Cardiac muscle cell (in vitro differentiated cells and primary cell): ENCODE measurements at regions not wholly inside any gene's neighbourhood (a gene's known extent, or its start where the extent isn't known, plus 50 kb on each side); places are given as distances from the start of the nearest gene placed in this dataset.

ENCODE experiments used
- DNase-seq, 2 donors: peaks; one replicate each; pipeline versions ENCODE4 v3.0.0 to v3.0.0-alpha.2; 2010 to 2017; ENCODE audit warnings: low read depth in 1 of 2, low spot score in 1 of 2
- H3K27ac ChIP-seq: fragments of 200-600 bp; sonication (generic); 2 replicates; pipeline ENCODE4 v1.5.1; 2016
- H3K27me3 ChIP-seq: fragments of 200-600 bp; sonication (generic); 2 replicates; pipeline ENCODE4 v1.6.0; 2016; ENCODE audit warnings: control low read depth
- H3K36me3 ChIP-seq: fragments of 200-600 bp; sonication (generic); 2 replicates; pipeline ENCODE4 v1.5.1; 2016; ENCODE audit warnings: control low read depth
- H3K4me1 ChIP-seq: fragments of 200-600 bp; sonication (generic); 2 replicates; pipeline ENCODE4 v1.8.1; 2017; ENCODE audit warnings: low read depth, mild to moderate bottlenecking, mixed run types
- H3K4me3 ChIP-seq: fragments of 200-600 bp; sonication (generic); 2 replicates; pipeline ENCODE4 v1.5.1; 2016; ENCODE audit warnings: mild to moderate bottlenecking
- H3K9me3 ChIP-seq: fragments of 200-600 bp; sonication (generic); 2 replicates; pipeline ENCODE4 v1.5.1; 2017; ENCODE audit warnings: low read depth, mild to moderate bottlenecking, control low read depth
- TF ChIP-seq, protein P1 (sequence below): IDR thresholded peaks from 2 replicates; pipeline ENCODE4 v1.5.1; 2012; ENCODE audit warnings: low read depth, mild to moderate bottlenecking, low read length

DNA sequence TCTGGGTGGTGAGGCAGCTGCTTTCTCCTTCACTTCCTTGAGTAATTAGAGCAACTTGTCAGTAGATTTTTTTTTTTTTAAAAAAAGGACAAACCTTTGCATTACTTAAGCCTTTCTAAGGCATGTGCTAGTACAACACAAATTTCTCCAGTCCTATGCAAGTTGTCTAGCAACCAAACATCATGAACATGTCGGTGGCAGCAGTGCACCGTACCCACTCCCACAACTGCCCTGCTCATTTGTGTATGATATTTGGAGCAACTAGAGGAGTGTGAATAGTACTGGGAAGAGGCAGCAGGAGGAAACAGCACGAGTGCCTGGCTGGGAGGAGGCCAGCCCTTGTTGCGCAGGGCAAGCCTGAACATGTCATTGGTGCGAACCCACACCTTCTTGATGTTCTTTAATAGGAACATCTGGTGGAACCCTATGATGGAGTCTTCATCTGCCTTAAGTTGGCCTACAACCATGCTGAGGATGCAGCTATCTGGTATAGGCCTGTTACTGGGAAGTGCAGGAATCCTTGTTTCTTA, 238.3 kb downstream of the TDRD15 start:
- Histone ChIP-seq H3K27ac (no peak overlapping the region), H3K27me3 (no peaks in the 10 kb centered on the region), H3K36me3 (no peaks in the 10 kb centered on the region), H3K4me3 (no peak overlapping the region), H3K4me1 (peaks cover 8% of the 10 kb centered on the region), H3K9me3 (no peaks in the 10 kb centered on the region)
- TF ChIP-seq, protein P1, sequence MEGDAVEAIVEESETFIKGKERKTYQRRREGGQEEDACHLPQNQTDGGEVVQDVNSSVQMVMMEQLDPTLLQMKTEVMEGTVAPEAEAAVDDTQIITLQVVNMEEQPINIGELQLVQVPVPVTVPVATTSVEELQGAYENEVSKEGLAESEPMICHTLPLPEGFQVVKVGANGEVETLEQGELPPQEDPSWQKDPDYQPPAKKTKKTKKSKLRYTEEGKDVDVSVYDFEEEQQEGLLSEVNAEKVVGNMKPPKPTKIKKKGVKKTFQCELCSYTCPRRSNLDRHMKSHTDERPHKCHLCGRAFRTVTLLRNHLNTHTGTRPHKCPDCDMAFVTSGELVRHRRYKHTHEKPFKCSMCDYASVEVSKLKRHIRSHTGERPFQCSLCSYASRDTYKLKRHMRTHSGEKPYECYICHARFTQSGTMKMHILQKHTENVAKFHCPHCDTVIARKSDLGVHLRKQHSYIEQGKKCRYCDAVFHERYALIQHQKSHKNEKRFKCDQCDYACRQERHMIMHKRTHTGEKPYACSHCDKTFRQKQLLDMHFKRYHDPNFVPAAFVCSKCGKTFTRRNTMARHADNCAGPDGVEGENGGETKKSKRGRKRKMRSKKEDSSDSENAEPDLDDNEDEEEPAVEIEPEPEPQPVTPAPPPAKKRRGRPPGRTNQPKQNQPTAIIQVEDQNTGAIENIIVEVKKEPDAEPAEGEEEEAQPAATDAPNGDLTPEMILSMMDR, result no peak
- no peak for DNase-seq

DNA sequence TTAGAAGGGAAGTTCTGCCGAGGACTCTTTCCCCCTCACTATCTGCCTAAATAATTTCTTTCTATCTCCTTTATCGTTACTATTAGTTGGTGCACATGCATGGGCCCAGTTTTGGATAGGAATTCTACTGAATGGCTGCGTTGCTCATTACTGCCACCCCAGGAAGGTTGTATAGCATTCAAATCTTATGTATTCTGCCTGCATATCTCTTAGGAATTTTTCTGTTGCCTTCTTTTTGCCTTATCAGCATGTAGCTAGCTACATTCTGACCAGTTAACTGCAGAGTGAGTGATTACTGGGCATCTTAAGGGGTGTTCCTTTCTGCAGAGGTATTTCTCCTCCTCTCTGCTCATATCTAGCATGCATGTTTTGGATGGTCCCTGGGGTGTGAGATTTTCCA, 239.6 kb downstream of the TDRD15 start:
- no peaks in the 10 kb centered on the region for H3K36me3 ChIP-seq
- no peak for DNase-seq

DNA sequence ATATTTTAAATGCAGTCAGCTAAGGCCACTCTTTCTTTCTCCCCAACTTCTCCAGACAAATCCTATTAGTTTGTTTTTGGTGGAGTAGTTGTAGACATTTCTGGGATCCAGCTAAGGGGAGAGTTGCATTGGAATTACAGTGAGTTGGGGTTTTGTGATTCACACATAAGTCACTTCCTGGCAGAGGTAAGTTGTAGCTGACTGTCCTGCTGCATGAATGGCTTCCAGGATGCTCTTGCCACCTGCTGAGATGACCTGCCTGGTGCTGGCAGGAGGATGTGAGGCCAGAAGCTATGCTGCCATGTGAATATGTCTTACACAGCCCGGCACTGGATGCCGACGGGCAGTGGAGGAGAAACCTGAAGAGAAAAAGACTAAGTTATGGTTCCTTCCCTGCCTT, 243.7 kb downstream of the TDRD15 start:
- TF ChIP-seq, protein P1, result no peak
- Histone ChIP-seq H3K36me3 (no peaks in the 10 kb centered on the region), H3K27me3 (no peaks in the 10 kb centered on the region), H3K9me3 (no peaks in the 10 kb centered on the region), H3K4me3 (no peak overlapping the region), H3K4me1 (no peaks in the 10 kb centered on the region), H3K27ac (no peak overlapping the region)
- no peak for DNase-seq

More for the DNA sequence above, 239.6 kb downstream of the TDRD15 start:
- Histone ChIP-seq H3K4me1 (peaks cover 8% of the 10 kb centered on the region), H3K27ac (no peak overlapping the region), H3K9me3 (no peaks in the 10 kb centered on the region), H3K4me3 (no peak overlapping the region), H3K27me3 (no peaks in the 10 kb centered on the region)
- TF ChIP-seq, protein P1, result no peak

DNA sequence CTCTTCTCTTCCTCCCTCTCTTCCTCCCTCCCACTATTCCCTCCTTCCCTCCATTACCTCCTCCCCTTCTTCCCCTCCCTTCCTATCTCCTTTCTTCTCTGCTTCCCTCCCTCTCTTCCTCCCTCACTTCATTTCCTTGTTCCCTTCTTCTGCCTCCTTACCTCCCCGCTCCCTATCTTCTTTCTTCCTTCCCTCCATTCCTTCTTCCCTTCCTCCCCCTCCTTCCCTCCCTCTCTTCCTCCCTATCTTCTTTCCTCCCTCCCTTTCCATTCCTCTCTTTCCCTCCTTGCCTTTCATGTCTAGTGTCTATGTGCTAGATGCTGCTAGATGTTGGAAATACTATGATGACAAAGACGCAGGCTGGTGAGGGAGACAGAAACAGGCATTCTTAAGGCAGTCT, 246.0 kb downstream of the TDRD15 start:
- Histone ChIP-seq H3K27me3 (no peaks in the 10 kb centered on the region), H3K4me3 (no peak overlapping the region), H3K36me3 (no peaks in the 10 kb centered on the region), H3K9me3 (no peaks in the 10 kb centered on the region), H3K27ac (no peak overlapping the region), H3K4me1 (no peaks in the 10 kb centered on the region)
- TF ChIP-seq, protein P1, result no peak
- DNase-seq, result no peak

DNA sequence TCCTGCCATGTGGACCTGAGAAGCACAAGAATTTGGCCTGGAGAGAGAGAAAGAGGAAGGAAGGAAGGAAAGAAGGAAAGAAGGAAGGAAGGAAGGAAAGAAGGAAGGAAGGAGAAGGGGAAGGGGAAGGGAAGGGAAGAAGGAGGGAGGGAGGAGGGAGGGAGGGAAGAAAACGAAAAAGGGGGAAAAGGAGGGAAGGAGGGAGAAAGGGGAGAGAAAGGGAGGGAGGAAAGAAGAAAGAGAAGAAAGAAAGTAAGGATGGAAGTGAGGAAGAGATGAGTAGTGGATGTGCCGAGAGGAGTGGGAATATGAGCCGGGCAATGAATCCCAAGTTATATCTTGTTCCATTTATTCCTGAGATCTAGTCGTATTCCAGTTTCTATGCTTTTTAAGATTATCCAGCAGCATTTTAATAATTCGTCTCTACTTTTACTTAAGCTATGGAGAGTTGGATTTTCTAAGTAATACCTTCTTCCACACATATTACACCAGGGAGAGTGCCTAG, 247.8 kb downstream of the TDRD15 start:
- Histone ChIP-seq H3K27me3 (no peaks in the 10 kb centered on the region), H3K36me3 (no peaks in the 10 kb centered on the region), H3K4me3 (no peak overlapping the region), H3K4me1 (no peaks in the 10 kb centered on the region), H3K9me3 (no peaks in the 10 kb centered on the region), H3K27ac (no peak overlapping the region)
- TF ChIP-seq, protein P1, result no peak
- no peak for DNase-seq

DNA sequence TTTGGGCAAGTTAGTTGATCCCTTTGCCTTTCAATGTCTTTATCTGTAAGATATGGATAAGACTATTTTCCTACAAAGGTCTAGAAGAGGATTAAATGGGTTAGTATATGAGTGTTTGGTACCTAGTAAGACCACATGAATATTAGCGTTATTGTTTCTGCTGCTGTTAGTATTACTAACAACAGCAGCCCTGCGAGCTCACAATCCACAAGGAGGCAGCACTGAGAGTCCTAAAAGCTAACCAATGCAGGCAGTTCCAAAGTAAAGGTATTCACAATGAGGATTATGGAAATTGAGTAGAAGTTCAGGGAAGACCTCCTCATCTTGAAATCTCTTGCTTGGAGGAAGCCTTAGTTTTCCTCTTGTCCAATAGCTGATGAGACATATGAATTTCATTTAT, 248.9 kb downstream of the TDRD15 start:
- Histone ChIP-seq H3K27me3 (no peaks in the 10 kb centered on the region), H3K4me3 (no peak overlapping the region), H3K36me3 (no peaks in the 10 kb centered on the region), H3K4me1 (no peaks in the 10 kb centered on the region), H3K27ac (no peak overlapping the region), H3K9me3 (no peaks in the 10 kb centered on the region)
- DNase-seq, result peak in 1 of 2 donors; percentile 45
- TF ChIP-seq, protein P1, result no peak
